GM21786 (cell line): ENCODE measurements at regions not wholly inside any gene's neighbourhood (a gene's known extent, or its start where the extent isn't known, plus 50 kb on each side); places are given as distances from the start of the nearest gene placed in this dataset.
A peak's percentile ranks its signal among the peaks of the same experiment; 100 is the strongest.

Experiments
- ATAC-seq: cut with Tn5 transposase; IDR thresholded peaks from one replicate; pipeline ENCODE4 v1.9.1; 2021; ENCODE audit not compliant: unreplicated experiment

- no peak for ATAC-seq
These were observed 193.3 kb upstream of the TOPAZ1 start for GRCh38 chr3:44048196-44048924.

GRCh38 chr3:44048949-44049348 is 192.7 kb upstream of the TOPAZ1 start:
- ATAC-seq = no peak

DNA sequence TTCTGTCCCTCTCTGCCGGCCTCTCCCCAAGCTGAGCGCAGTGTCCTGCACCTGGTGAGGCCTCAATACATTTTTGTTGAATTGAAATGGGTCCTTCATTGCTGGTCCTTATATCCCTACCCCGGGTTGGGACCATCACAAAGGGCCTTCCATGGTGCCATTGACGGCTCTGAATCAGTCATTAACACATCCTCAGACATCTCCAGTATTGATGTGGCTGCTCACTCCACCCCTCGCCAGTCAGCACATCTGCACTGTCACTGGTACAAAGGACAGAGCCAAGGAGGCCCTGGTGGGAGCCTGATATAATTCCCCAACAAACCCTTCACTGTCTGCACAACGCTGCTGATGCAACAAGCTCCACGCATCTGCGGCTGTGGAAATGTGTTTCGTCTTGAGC is 191.6 kb upstream of the TOPAZ1 start:
- ATAC-seq = no peak

DNA sequence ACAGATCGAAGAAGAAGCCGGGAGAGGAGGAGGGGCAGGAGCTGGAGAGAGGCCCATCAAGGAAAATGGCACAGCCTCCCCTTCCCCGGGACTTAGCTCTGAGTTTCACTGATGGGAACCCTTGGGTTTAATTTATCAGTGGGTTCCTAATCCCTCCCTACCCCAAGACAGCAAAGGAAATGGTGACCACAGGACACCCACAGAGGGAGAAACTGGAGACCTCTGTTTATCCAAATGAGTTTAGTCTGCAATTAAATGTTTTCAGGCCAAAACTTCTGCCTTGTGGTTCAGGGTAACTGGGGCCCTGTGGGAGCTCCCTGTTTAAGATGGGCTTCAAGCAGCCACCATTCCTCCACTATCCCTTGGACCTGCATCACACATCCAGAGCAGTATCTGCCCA is 190.8 kb upstream of the TOPAZ1 start:
- ATAC-seq = no peak

GRCh38 chr3:44055951-44056350 is 185.7 kb upstream of the TOPAZ1 start:
- no peak for ATAC-seq

DNA sequence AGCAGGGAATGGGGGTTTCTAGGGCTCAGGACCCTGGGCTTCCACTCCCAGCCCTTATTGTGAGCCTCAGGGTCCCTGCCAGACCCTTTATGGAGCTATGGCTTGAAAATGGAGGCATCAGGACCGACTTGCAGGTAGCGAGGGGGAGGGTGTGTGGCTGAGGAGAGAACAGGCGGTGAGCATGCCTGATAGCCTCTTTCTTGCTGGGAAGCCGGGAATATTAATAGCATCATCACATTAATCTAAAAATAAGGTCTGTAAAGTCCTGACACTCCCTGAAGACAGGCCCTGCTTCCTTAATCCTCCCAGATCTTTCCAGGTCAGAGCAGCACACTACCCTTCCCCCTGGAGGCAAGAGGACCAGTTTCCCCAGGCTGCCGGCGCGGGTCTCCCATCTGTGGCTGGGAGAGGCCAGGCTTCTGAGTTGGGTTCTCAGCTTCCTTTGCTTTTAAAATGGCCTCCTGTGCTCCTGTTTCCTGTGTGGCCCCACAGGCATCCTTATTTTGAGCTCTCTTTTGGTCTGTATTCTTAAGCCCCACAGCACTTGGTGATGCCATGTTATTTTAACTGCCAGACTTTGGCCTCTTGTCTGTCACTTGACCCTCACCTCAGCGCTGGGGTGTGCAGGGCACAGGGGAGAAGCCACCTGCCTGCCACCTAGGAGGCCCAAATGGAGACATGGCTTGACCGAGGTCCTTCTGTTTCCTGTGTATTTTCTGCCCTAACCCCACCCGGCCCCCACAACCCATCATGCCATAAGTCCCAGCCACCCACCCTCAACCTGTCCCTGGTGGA is 185.0 kb upstream of the TOPAZ1 start:
- ATAC-seq = no peak

- ATAC-seq = peak; percentile 87
These were observed 183.4 kb upstream of the TOPAZ1 start for GRCh38 chr3:44058022-44058867.

DNA sequence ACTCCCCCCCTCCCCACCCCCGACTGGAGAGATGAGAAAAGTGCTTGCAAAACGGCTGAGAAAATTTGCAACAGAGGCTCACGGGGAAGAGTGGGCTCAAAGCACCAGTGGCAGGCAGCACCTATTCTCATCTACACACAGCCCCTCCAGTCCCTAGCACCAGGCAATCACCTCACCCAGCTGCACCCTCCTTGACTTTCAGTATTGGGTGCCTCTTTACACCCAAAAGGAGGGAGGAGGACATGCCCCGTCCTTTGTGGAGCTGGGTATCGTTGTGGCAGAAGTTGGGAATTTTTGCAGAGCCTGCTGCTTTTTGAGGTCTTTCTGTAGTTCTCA is 182.8 kb upstream of the TOPAZ1 start:
- peak; percentile 4 for ATAC-seq

DNA sequence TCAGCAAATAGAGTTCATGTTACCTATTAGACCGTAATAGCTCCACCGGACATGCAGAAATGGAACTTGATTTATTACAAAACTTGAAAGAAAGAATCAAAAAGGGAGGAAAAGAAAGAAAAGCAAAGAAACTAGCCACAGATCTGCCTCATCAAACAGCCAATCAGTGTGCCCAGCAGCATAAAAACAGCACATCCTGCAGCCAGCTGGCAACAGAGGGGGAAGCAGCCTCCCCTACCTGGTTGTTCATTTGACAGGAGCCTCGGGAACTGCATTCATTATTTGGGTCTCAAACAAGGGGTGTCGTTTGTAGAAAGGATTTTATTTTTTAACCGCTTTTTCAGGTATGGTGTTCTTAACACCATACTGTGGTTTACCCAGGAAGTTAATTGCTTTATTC is 181.5 kb upstream of the TOPAZ1 start:
- no peak for ATAC-seq

DNA sequence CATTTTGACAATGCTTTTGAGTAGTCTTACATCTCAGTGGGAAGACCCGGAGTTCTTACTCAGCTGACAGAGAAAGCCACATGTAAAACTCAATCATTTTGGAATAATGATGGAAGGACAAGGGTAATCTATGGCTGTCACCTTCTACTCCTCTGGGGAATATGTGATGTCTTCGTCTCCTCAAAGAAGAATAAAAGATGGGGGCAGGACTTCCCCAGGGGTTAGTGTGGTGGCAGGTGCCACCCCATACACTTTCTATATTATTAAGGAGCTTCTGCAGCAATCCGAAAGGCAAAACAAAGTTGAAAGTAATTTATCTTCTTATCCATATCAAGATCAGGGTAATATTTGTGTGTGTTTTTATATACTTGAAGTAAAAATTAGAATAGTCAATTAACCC is 180.4 kb upstream of the TOPAZ1 start:
- ATAC-seq = no peak

- ATAC-seq = no peak
These were observed 179.7 kb upstream of the TOPAZ1 start for GRCh38 chr3:44061961-44062360.

- no peak for ATAC-seq
These were observed 176.2 kb upstream of the TOPAZ1 start for GRCh38 chr3:44065311-44066094.

GRCh38 chr3:44066806-44067205 is 174.9 kb upstream of the TOPAZ1 start:
- no peak for ATAC-seq

GRCh38 chr3:44067431-44067830 is 174.3 kb upstream of the TOPAZ1 start:
- ATAC-seq = no peak

DNA sequence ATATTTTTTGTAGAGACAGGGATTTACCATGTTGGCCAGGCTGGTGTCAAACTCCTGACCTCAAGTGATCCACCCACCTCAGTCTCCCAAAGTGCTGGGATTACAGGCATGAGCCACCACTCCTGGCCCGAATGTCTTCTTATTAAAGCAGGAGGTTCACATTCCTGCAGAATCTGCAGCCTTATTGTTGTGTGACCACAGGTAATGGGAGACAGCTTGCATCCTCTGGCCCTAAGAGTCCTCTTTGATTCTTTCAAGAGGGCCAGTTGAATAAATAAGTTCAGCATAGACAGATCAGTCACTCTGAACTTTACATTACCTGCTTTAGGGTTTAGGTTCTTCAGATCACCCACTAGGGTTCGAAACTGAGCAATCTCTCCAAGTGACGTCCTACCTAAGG is 172.9 kb upstream of the TOPAZ1 start:
- no peak for ATAC-seq

- ATAC-seq = no peak
These were observed 172.4 kb upstream of the TOPAZ1 start for GRCh38 chr3:44069276-44069675.

DNA sequence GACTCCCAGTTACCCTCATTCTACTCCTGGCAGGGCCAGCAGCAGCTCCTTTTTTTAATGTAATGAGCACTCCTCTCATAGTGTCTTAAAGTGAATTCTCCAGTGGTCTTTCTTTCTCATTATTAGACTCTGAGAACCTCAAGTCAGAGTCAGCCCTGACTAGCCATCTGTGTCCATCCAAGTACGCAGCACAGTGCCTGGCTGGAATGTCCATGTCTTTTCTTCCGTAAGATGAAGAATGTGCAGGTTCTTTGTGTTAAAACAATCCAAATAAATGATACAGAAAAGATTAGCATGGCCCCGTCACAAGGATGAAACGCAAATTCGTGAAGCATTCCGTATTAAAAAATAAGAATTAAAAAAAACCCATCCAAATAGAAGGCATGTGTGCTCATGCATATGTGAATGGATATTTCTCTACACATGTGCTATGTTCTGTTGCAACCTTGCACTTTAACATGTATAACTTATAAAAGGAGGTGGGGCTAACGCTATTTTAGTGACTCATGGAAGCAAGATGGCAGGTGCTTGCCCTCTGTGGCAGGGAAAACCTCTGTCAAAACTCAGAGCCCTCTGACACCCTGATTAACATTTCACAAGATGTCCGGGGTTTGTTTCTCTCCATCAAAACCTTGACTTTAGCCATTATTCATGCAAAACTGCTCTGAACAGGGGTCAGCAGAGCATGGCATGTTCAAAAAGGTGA is 170.7 kb upstream of the TOPAZ1 start:
- ATAC-seq = no peak

GRCh38 chr3:44072601-44073540 is 168.8 kb upstream of the TOPAZ1 start:
- no peak for ATAC-seq

GRCh38 chr3:44074181-44074580 is 167.5 kb upstream of the TOPAZ1 start:
- ATAC-seq = no peak
